Mesothelial cell of epicardium (in vitro differentiated cells): ENCODE measurements at regions not wholly inside any gene's neighbourhood (a gene's known extent, or its start where the extent isn't known, plus 50 kb on each side); places are given as distances from the start of the nearest gene placed in this dataset.
"Not testable (repeated sequence)": the region's sequence is repeated elsewhere in the genome, so short reads cannot be mapped to it uniquely, and the experiment has no call there.

Experiments used
- DNase-seq, 2 experiments: peaks; one replicate each; pipeline ENCODE4 v3.0.0; 2021; ENCODE audit warnings: low spot score in 2 of 2; ENCODE audit not compliant: unreplicated experiment in 2 of 2
- H3K27ac Mint-ChIP-seq: 2 replicates; pipeline ENCODE4 v1.8.0; 2021; ENCODE audit warnings: mixed read lengths
- H3K27me3 Mint-ChIP-seq: 2 replicates; pipeline ENCODE4 v1.8.0; 2021; ENCODE audit warnings: low read depth, mixed read lengths
- H3K36me3 Mint-ChIP-seq: 2 replicates; pipeline ENCODE4 v1.8.0; 2021; ENCODE audit warnings: mixed read lengths
- H3K4me1 Mint-ChIP-seq: 2 replicates; pipeline ENCODE4 v1.8.0; 2021; ENCODE audit warnings: mixed read lengths
- H3K4me3 Mint-ChIP-seq: 2 replicates; pipeline ENCODE4 v1.8.0; 2021; ENCODE audit warnings: mild to moderate bottlenecking, moderate library complexity, mixed read lengths
- H3K9me3 Mint-ChIP-seq: 2 replicates; pipeline ENCODE4 v1.8.0; 2021; ENCODE audit warnings: mixed read lengths
- CTCF ChIP-seq: fragments of 200-600 bp; sonication (generic); IDR thresholded peaks from one replicate; pipeline ENCODE4 v1.5.0; 2021; ENCODE audit warnings: antibody characterized with exemption; ENCODE audit not compliant: unreplicated experiment

DNA sequence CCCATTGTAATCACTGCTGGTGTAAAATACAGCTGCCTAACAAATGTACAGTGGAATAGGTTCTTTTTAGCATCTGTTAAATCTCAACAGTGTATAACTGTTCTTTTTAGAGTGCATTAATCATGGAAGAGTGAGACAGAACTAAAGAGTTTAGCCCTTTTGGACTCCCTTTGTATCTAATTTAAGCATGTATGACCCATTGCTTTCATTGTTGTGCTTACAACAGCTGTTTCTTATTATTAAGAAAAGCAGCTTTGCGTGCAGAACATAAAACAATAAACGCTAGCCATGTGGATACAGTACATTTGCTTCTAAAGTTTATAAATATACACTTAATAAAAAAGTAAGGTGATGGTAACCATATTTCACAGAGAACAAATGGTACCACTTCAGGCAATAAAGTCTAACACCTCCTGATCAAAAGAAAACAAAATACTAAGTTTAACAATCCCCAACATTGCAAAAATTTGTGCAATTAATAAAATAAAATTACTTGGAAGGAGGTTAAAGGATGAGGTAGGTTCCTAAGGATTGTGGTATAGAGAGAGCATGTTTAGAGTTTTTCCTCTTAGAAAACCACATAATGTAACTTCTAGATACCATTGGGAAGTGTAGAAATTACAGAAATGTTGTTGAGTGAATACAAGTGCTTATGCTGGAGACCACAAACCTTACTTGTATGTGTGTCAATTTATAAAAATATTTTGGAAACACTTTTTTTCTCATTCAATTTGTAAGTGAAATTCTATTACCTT lies 448.7 kb downstream of the SLC6A15 start:
- DNase-seq, result no peak
- H3K4me3 Mint-ChIP-seq, result no peak overlapping the region
- TF ChIP-seq CTCF, result no peak
- no peaks in the 10 kb centered on the region for H3K4me1 Mint-ChIP-seq
- H3K27me3 Mint-ChIP-seq, result no peaks in the 10 kb centered on the region
- H3K27ac Mint-ChIP-seq, result no peak overlapping the region
- H3K9me3 Mint-ChIP-seq, result peaks cover 4% of the 10 kb centered on the region
- H3K36me3 Mint-ChIP-seq, result no peaks in the 10 kb centered on the region

DNA sequence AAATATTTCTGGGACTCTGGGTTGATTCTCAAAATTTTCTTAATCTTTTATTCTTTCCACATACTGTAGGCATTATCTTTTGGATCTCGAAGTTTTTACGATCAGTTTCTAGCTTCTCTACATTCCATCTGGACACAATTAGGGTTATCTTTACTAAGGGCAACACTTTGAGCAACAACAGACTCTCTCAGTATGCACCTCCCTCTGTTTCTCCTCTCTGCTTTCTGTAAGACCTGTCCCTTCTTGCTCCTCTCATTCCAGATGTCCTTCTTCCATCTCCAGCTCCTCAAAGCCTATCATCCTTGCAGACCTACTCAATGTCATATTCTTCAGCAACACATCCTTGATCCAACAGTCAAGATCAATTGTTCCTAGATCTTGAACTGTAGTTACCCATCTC lies 457.0 kb downstream of the SLC6A15 start:
- Mint-ChIP-seq H3K4me1 (peaks cover 2% of the 10 kb centered on the region), H3K4me3 (no peak overlapping the region), H3K27me3 (no peaks in the 10 kb centered on the region), H3K9me3 (peaks cover 9% of the 10 kb centered on the region), H3K27ac (no peak overlapping the region), H3K36me3 (no peaks in the 10 kb centered on the region)
- no peak for TF ChIP-seq CTCF
- no peak for DNase-seq

DNA sequence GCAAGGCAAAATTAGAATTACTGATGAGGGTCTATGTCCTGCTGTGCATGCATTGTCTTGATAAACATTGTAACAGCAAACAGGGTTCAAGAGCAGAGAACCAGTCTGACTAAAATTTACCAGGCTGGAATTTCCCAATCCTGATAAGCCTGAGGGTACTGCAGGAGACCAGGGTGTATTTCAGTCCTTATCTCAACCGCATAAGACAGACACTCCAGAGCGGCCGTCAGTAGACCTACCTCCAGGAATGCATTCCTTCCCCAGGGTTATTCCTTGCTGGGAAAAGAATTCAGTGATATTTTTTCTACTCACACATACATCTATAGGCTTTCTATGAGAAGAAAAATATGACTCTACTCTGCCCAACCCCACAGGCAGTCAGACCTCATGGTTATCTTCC lies 466.1 kb downstream of the SLC6A15 start:
- H3K9me3 Mint-ChIP-seq, result peaks cover 34% of the 10 kb centered on the region
- H3K4me1 Mint-ChIP-seq, DNase-seq, H3K27ac Mint-ChIP-seq, H3K27me3 Mint-ChIP-seq, H3K4me3 Mint-ChIP-seq, H3K36me3 Mint-ChIP-seq: not testable (repeated sequence)

DNA sequence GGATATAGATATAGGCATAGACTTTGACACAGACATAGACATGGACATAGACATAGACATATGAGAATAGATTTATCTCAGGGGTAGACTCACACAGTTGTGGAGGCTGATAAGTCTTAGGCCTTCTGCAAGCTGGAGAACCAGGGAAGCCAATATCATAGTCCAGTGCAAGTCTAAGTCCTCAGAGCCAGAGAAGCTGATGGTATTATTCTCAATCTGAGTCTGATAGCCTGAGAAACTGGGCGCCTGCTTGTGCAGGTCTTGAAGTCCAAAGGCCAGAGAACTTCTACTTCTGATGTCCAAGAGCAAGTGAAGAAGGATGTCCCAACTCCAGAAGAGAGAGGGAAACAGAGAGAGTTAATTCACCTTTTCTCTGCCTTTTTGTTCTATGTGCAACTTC lies 476.5 kb downstream of the SLC6A15 start:
- H3K36me3 Mint-ChIP-seq, result no peaks in the 10 kb centered on the region
- no peak for TF ChIP-seq CTCF

GRCh38 chr12:84435682-84436081 lies 476.9 kb downstream of the SLC6A15 start:
- DNase-seq, result no peak
- H3K4me1 Mint-ChIP-seq, result no peaks in the 10 kb centered on the region
- no peaks in the 10 kb centered on the region for H3K27me3 Mint-ChIP-seq
- no peaks in the 10 kb centered on the region for H3K36me3 Mint-ChIP-seq
- H3K9me3 Mint-ChIP-seq, result no peaks in the 10 kb centered on the region
- H3K27ac Mint-ChIP-seq, result no peak overlapping the region
- H3K4me3 Mint-ChIP-seq, result no peak overlapping the region
- TF ChIP-seq CTCF, result no peak

More for the DNA sequence above, 476.5 kb downstream of the SLC6A15 start:
- no peak overlapping the region for H3K27ac Mint-ChIP-seq
- no peaks in the 10 kb centered on the region for H3K27me3 Mint-ChIP-seq
- no peaks in the 10 kb centered on the region for H3K9me3 Mint-ChIP-seq
- no peaks in the 10 kb centered on the region for H3K4me1 Mint-ChIP-seq
- H3K4me3 Mint-ChIP-seq, result no peak overlapping the region
- no peak for DNase-seq

GRCh38 chr12:84422340-84422739 lies 490.3 kb downstream of the SLC6A15 start:
- Mint-ChIP-seq H3K27ac (no peak overlapping the region), H3K27me3 (no peaks in the 10 kb centered on the region), H3K36me3 (no peaks in the 10 kb centered on the region), H3K9me3 (peaks cover 4% of the 10 kb centered on the region), H3K4me3 (no peak overlapping the region), H3K4me1 (no peaks in the 10 kb centered on the region)
- no peak for DNase-seq
- TF ChIP-seq CTCF, result no peak
